ENCODE measurements at regions not wholly inside any gene's neighbourhood (a gene's known extent, or its start where the extent isn't known, plus 50 kb on each side); places are given as distances from the start of the nearest gene placed in this dataset.

DNA sequence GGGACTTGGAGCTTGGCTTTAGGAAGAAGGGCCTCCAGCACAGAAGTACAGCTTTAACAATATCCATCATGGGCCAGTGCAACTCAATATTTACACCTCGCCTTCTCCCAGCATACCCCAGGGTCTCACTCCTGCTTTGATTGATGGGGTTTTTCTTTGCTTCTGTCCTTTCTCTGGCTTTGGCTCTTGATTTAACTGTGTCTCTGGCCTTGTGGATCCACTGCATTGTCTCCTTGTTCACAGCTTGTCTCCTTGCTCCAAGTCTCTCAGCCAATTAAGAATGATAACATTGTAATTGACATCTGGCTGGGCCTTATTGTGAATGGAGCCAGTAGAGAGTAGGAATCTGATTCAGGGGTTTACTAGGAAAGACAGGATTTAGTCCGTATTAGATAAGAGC lies 1019.5 kb downstream of the TMEM182 start:
- TF ChIP-seq, protein P1, sequence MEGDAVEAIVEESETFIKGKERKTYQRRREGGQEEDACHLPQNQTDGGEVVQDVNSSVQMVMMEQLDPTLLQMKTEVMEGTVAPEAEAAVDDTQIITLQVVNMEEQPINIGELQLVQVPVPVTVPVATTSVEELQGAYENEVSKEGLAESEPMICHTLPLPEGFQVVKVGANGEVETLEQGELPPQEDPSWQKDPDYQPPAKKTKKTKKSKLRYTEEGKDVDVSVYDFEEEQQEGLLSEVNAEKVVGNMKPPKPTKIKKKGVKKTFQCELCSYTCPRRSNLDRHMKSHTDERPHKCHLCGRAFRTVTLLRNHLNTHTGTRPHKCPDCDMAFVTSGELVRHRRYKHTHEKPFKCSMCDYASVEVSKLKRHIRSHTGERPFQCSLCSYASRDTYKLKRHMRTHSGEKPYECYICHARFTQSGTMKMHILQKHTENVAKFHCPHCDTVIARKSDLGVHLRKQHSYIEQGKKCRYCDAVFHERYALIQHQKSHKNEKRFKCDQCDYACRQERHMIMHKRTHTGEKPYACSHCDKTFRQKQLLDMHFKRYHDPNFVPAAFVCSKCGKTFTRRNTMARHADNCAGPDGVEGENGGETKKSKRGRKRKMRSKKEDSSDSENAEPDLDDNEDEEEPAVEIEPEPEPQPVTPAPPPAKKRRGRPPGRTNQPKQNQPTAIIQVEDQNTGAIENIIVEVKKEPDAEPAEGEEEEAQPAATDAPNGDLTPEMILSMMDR (IDR thresholded peaks at IDR 0.05) = no peak
- ATAC-seq (ENCODE audit: low read depth) (no peak), DNase-seq (no peak)
- H3K27ac Mint-ChIP-seq = no peak overlapping the region
- CTCF ChIA-PET = no interaction called here
- no peak overlapping the region for H3K4me3 Mint-ChIP-seq
- H3K9me3 Mint-ChIP-seq = peaks cover 5% of the 10 kb centered on the region
- intact Hi-C loops (cut with micrococcal nuclease) = no loop called here
- no peaks in the 10 kb centered on the region for H3K27me3 Mint-ChIP-seq
- no peaks in the 10 kb centered on the region for H3K4me1 Mint-ChIP-seq
- no peaks in the 10 kb centered on the region for H3K36me3 Mint-ChIP-seq (ENCODE audit: low read depth)
- POLR2A ChIA-PET = no interaction called here

DNA sequence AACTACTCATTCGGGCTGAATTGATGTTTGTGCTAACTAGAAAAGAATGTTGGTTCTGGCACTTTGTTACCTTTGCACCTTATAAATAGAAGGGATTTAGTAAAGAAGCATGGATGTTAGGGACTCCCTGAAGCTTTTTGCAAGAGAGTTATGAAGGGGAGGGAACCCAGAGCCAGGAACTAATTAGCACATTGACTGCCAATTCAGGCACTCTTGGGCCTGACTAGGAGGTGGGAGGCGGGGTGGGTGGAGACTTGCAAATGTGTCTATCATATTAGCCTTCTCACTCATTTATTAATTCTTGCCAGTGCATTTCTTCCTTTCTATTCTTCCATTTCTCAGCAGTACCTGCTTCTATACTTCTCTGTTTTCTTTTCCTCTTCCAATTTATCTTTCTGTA lies 1022.4 kb downstream of the TMEM182 start:
- Mint-ChIP-seq H3K9me3 (no peaks in the 10 kb centered on the region), H3K27me3 (no peaks in the 10 kb centered on the region), H3K4me1 (no peaks in the 10 kb centered on the region), H3K27ac (no peak overlapping the region), H3K36me3 (ENCODE audit: low read depth) (no peaks in the 10 kb centered on the region), H3K4me3 (no peak overlapping the region)
- intact Hi-C loops (cut with micrococcal nuclease) = no loop called here
- TF ChIP-seq, protein P1 (IDR thresholded peaks at IDR 0.05) = no peak
- no peak for ATAC-seq (ENCODE audit: low read depth)
- DNase-seq = no peak
- ChIA-PET CTCF (no interaction called here), POLR2A (no interaction called here)

DNA sequence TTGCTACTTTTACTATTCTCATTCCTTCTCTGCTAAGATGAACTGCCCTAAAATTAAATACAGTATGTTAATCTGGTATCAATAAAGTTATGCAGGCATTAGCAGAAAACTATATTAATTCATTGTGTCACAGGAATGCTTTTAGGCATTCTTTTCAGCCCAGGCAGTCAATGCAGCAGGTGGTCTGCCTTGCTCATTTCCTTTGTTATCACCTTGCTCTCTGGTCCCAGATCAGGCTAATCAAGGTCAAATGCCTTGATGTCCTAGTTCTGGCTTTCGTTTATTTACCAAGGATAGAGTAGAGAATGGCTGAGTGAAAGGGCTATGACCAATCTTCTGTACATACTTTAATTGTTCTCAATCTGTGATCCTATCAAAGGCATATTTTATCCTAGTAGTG lies 1023.6 kb downstream of the TMEM182 start:
- Mint-ChIP-seq H3K4me3 (no peak overlapping the region), H3K9me3 (no peaks in the 10 kb centered on the region), H3K4me1 (no peaks in the 10 kb centered on the region), H3K27ac (no peak overlapping the region), H3K36me3 (ENCODE audit: low read depth) (no peaks in the 10 kb centered on the region), H3K27me3 (no peaks in the 10 kb centered on the region)
- no peak for ATAC-seq (ENCODE audit: low read depth)
- POLR2A ChIA-PET = no interaction called here
- intact Hi-C loops (cut with micrococcal nuclease) = no loop called here
- TF ChIP-seq, protein P1 (IDR thresholded peaks at IDR 0.05) = no peak
- DNase-seq = no peak
- CTCF ChIA-PET = no interaction called here

DNA sequence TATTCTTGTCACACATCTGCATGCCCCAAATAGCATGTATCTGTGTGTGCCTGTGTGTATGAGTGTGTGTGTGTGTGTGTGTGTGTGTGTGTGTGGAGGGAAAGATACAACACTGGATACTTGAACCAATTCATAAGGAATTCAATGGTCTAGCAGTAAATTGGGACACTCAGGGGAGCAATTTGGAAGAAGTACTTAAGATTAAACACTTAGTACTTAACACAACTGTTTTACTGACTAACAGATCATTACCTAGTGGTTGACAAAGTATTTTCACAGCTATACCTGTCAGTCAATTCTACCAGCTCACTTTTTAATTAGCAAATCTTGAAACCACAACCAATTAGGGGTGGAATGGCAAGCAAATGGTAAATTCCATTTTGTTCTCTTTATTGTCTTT lies 1024.1 kb downstream of the TMEM182 start:
- TF ChIP-seq, protein P1 (IDR thresholded peaks at IDR 0.05) = no peak
- DNase-seq = no peak
- H3K27ac Mint-ChIP-seq = no peak overlapping the region
- no peak overlapping the region for H3K4me3 Mint-ChIP-seq
- CTCF ChIA-PET = no interaction called here
- no peaks in the 10 kb centered on the region for H3K9me3 Mint-ChIP-seq
- intact Hi-C loops (cut with micrococcal nuclease) = no loop called here
- H3K27me3 Mint-ChIP-seq = no peaks in the 10 kb centered on the region
- no peaks in the 10 kb centered on the region for H3K36me3 Mint-ChIP-seq (ENCODE audit: low read depth)
- no peak for ATAC-seq (ENCODE audit: low read depth)
- H3K4me1 Mint-ChIP-seq = no peaks in the 10 kb centered on the region
- POLR2A ChIA-PET = no interaction called here

DNA sequence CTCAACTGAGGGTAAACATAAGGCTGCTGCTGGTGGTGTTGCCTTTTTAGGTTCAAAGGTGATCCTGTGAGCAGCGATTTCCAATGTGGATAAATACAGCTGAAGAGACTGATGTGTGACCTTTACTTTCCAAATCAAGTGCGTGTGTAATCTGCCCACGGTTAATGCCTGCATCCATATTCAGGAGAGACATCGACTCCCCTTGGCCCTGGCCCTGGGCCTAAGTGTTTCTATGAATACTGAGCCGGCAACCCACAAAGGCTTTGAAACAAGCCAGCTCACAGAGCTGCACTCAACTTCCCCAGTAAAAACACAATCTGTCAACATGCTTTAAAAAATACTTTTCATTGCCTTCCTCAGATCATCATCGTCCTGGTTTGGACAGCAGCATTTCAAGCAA lies 1026.6 kb downstream of the TMEM182 start:
- Mint-ChIP-seq H3K4me3 (no peak overlapping the region), H3K4me1 (no peaks in the 10 kb centered on the region), H3K27ac (no peak overlapping the region), H3K27me3 (no peaks in the 10 kb centered on the region), H3K9me3 (peaks cover 6% of the 10 kb centered on the region), H3K36me3 (ENCODE audit: low read depth) (no peaks in the 10 kb centered on the region)
- intact Hi-C loops (cut with micrococcal nuclease) = no loop called here
- ChIA-PET POLR2A (no interaction called here), CTCF (no interaction called here)
- TF ChIP-seq, protein P1 (IDR thresholded peaks at IDR 0.05) = no peak
- DNase-seq (no peak), ATAC-seq (ENCODE audit: low read depth) (no peak)
